ENCODE measurements at regions not wholly inside any gene's neighbourhood (a gene's known extent, or its start where the extent isn't known, plus 50 kb on each side); places are given as distances from the start of the nearest gene placed in this dataset.

DNA sequence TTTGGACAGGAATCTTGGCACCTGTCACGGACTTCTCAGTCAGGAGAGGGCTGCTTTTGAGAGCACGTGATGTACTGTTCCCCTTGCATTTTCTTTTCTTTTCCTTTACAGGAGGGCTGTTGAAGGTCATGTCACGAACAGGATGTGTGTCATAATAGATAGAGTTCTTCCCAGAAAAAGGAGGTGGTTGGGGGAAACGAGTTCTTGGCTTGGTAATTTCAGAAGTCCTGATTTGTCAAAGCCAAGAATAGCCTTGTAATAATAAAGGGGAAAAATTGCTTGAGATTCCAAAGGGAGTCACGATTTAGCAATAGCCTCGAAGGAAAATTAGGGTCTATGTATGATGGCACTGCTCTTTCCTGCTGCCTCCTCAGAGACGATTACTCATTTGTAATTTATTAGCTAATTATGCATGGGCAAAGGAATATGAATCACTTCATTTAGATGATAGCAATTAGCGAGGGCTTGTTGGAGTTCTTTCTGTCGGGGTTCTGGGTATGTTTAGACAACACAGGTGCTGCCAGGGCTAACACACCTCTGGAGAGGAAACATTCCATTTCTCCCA is 277.7 kb upstream of the N4BP1 start:
- TF ChIP-seq, protein P1, sequence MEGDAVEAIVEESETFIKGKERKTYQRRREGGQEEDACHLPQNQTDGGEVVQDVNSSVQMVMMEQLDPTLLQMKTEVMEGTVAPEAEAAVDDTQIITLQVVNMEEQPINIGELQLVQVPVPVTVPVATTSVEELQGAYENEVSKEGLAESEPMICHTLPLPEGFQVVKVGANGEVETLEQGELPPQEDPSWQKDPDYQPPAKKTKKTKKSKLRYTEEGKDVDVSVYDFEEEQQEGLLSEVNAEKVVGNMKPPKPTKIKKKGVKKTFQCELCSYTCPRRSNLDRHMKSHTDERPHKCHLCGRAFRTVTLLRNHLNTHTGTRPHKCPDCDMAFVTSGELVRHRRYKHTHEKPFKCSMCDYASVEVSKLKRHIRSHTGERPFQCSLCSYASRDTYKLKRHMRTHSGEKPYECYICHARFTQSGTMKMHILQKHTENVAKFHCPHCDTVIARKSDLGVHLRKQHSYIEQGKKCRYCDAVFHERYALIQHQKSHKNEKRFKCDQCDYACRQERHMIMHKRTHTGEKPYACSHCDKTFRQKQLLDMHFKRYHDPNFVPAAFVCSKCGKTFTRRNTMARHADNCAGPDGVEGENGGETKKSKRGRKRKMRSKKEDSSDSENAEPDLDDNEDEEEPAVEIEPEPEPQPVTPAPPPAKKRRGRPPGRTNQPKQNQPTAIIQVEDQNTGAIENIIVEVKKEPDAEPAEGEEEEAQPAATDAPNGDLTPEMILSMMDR (IDR thresholded peaks at IDR 0.05) = no peak
- no peak for TF ChIP-seq POLR2AphosphoS5 (IDR thresholded peaks at IDR 0.05; ENCODE audit: low read depth, low read length)
- no peak for TF ChIP-seq SIN3A (IDR thresholded peaks at IDR 0.05; ENCODE audit: borderline replicate concordance, insufficient read depth, low read depth, low read length)
- TF ChIP-seq, protein P2, sequence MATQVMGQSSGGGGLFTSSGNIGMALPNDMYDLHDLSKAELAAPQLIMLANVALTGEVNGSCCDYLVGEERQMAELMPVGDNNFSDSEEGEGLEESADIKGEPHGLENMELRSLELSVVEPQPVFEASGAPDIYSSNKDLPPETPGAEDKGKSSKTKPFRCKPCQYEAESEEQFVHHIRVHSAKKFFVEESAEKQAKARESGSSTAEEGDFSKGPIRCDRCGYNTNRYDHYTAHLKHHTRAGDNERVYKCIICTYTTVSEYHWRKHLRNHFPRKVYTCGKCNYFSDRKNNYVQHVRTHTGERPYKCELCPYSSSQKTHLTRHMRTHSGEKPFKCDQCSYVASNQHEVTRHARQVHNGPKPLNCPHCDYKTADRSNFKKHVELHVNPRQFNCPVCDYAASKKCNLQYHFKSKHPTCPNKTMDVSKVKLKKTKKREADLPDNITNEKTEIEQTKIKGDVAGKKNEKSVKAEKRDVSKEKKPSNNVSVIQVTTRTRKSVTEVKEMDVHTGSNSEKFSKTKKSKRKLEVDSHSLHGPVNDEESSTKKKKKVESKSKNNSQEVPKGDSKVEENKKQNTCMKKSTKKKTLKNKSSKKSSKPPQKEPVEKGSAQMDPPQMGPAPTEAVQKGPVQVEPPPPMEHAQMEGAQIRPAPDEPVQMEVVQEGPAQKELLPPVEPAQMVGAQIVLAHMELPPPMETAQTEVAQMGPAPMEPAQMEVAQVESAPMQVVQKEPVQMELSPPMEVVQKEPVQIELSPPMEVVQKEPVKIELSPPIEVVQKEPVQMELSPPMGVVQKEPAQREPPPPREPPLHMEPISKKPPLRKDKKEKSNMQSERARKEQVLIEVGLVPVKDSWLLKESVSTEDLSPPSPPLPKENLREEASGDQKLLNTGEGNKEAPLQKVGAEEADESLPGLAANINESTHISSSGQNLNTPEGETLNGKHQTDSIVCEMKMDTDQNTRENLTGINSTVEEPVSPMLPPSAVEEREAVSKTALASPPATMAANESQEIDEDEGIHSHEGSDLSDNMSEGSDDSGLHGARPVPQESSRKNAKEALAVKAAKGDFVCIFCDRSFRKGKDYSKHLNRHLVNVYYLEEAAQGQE (IDR thresholded peaks at IDR 0.05; ENCODE audit: insufficient read depth in 1 of 2, low read depth in 2 of 2, low read length in 1 of 2) = no peak
- no peak for TF ChIP-seq TCF7L2 (IDR thresholded peaks at IDR 0.05; ENCODE audit: low read depth, low read length)

Measured in Panc1 (cell line).